GM19328 (cell line): ENCODE measurements at regions not wholly inside any gene's neighbourhood (a gene's known extent, or its start where the extent isn't known, plus 50 kb on each side); places are given as distances from the start of the nearest gene placed in this dataset.

ENCODE experiments used
- ATAC-seq: cut with Tn5 transposase; IDR thresholded peaks from one replicate; pipeline ENCODE4 v1.9.1; 2021; ENCODE audit warnings: mild to moderate bottlenecking, moderate library complexity; ENCODE audit not compliant: unreplicated experiment

DNA sequence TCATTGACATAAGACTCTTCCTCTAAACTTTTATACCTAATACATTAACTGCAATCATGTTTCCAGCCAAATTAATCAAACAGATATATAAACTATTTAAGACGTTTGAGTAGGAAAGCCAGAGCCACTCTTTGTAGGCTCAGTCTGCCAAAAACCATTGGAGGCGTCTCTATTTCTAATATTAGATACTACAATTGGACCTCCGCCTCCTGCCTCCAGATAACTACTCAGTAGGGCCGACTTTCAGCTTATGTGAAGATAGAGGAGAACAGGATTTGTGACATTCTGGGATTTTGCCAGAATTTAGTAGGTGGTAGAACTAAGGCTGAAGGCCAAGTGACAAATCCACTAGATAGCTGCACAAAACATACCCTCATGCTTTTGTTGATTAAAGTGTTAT is 463.0 kb downstream of the CETN3 start:
- ATAC-seq, result no peak

DNA sequence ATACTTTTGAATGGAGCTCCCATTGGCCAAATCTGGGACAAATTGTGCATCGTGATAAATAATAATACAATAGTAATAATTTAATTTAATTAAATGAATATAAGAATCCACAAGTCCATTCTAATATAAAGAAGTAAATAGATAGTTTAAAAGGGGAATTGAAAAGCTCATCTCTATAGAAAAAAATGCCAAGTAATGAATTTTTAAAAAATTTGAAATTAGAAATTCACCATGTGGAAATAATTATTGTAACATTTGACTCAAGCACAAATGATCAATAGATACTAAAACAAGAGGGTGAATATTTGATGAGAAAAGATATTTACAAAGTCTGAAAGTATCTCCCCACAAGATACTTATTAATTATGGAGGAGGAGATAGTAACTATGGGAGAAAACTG is 467.4 kb downstream of the CETN3 start:
- no peak for ATAC-seq

- ATAC-seq, result no peak
These were observed 473.0 kb downstream of the CETN3 start for GRCh38 chr5:89936576-89936975.

GRCh38 chr5:89934069-89934468 is 475.5 kb downstream of the CETN3 start:
- ATAC-seq, result no peak

DNA sequence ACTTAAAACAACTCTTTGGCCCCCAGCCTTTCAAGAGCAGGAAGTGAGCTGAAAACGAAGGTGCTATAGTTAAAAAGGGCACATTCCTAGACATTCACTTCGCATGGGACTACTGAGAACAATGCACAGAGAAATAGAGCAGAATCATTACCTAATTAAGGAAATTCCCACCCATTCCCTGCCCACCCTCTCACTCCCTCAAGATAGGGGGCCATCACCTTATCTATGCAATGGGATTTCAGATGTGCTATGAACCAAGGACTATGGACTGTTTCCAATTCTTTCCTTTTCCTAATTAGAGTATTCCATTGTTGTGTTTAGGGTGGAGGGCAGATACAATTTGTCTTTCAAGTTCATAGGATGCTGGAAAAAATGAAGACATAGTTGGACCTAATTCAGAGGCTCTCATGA is 476.8 kb downstream of the CETN3 start:
- no peak for ATAC-seq

- ATAC-seq, result no peak
These were observed 478.8 kb downstream of the CETN3 start for GRCh38 chr5:89930591-89931392.

DNA sequence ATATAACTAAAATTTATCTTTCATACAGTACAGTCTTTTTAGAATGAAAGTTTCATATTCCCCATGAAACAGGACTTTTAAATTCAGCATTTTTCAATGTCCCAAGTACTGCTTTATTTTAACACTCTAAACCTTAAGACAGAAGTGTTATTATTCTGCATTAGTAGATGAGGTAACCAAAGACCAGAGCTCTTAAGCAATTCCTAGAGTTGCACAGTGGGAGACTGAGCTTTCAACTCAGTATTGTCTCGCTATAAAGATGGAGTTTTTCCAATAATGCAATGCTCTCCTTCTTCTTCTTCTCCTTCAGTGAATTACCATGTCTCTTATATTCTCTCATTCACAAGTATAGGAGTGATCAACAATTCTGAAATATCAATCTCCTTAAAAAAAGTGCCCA is 479.7 kb downstream of the CETN3 start:
- ATAC-seq, result no peak

- no peak for ATAC-seq
These were observed 480.4 kb downstream of the CETN3 start for GRCh38 chr5:89929173-89929572.

GRCh38 chr5:89922161-89922560 is 487.4 kb downstream of the CETN3 start:
- no peak for ATAC-seq

DNA sequence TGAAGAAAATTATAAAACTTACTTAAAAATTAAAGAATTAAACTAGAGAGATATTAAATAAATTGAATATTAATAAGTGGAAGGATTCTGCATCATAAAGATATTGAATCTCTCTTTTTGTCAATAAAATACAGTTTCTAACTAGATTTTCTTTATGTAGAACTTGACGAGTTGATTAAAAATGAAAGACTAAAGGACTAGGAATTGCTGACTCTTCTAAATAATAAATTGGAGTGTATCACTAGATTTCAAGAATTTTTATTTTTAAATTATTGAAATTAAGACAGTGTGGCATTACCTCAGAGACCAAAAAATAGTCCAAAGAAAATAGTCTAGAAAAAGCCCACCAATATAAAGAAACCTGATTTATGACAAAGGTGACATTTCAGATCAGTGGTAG is 492.4 kb downstream of the CETN3 start:
- no peak for ATAC-seq

- no peak for ATAC-seq
These were observed 493.4 kb downstream of the CETN3 start for GRCh38 chr5:89916131-89916530.

DNA sequence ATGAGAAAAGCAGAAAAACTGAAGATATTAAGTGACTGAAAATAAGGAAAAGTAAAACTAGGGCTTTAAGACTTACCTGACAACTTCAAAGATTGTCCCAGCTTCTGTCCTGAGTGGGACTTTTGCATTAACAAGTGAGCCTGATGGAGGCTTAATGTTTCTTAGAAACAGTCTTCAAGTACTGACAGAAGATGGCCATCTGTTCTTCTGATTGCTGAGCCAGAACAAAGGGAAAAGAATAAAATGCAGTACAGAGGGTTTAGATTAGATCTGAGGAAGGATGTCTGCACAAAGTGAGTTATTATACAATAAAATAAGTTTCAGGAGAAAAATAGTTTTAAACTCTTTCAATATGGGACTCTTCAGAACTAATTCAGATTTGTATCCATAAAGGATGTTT is 500.7 kb downstream of the CETN3 start:
- ATAC-seq, result no peak

DNA sequence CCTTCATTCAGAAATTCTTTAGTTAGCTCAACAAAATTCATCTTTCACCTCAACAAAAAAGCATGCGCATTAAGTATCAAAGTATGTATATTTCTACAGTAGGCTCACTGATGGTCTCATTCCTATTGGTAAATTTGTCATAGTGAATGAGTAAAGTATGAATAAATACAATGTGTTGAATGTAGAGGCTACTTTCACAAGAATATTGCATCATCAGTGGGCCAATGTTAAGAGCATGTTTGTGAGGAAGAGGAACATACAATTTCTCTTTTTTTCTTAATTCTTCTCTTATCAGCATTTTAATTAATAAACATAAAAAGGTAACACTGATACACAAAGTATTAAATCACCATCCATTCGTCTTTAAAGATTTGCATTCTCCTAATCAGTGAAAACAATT is 505.1 kb downstream of the CETN3 start:
- ATAC-seq, result no peak

- no peak for ATAC-seq
These were observed 507.6 kb downstream of the CETN3 start for GRCh38 chr5:89901983-89902382.

DNA sequence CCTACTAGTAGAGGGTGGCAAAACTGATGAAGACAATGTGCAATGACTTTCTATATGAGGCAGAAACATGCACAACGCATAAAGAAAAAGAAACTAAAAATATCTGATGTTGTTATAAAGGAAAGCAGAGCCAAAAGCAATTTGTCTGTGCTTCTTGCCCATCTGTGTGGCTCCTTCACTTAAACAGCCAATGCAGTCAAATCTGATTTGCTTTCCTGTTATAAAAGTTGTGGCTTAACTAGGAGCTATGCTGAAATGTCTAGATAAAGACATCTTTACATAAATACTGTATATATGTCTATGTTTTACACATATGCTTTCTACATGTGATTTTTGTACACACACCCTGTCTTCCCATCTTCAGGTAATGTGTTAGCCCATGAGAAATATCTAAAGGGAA is 508.2 kb downstream of the CETN3 start:
- ATAC-seq, result no peak

- no peak for ATAC-seq
These were observed 509.2 kb downstream of the CETN3 start for GRCh38 chr5:89900346-89900745.

DNA sequence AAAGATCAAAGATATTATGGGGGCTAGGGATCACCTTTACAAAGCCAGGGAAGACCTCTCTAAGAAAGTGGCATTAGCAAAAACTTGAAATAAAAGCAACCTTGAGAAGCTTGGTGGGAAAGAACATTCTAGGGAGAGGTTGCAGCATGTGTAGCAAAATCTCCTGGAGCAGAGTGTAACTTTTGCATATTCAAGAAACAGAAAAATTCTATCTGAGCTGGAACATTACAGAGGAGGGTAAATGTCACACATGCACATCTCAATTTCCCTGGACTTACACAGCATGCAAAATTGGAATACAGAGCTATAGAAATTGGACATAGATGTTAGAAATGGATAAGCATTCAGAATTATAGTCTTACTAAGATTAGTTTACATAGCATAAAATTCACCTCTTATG is 510.0 kb downstream of the CETN3 start:
- ATAC-seq, result no peak

GRCh38 chr5:89893546-89893945 is 516.0 kb downstream of the CETN3 start:
- no peak for ATAC-seq

GRCh38 chr5:89885670-89886069 is 523.9 kb downstream of the CETN3 start:
- ATAC-seq, result no peak

DNA sequence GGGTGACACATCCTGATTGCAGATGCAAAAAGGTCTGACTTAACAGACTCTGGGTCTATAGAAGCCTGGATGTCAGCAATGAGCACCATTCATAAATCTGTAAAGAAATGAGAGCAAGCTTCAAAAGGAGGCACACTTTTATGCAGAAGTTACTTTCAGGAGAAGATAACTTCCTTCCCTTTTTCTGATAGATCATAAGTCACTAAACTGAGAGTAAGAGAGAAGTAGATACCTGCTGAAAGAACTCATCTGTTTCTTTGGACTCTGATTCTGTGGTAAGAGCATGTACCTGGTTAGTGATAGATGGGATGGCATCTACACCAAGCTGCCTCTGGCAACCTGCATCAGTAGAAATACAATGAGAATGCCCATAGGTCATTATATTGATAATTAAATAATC is 525.6 kb downstream of the CETN3 start:
- ATAC-seq, result no peak

- ATAC-seq, result no peak
These were observed 531.1 kb downstream of the CETN3 start for GRCh38 chr5:89878140-89879132.

GRCh38 chr5:89871906-89872305 is 537.6 kb downstream of the CETN3 start:
- ATAC-seq, result no peak
